MM.1S (cell line): ENCODE measurements at regions not wholly inside any gene's neighbourhood (a gene's known extent, or its start where the extent isn't known, plus 50 kb on each side); places are given as distances from the start of the nearest gene placed in this dataset.

ENCODE experiments used
- EZH2 ChIP-seq: fragments of 300-600 bp; sonication (generic); optimal IDR thresholded peaks from 2 replicates; pipeline ENCODE3; 2017; ENCODE audit warnings: low read depth, mild to moderate bottlenecking, antibody characterized with exemption, low read length, mixed read lengths
- TF ChIP-seq, protein P1 (sequence below): fragments of 300-600 bp; sonication (generic); IDR thresholded peaks from 2 replicates; pipeline ENCODE4 v1.5.1; 2016; ENCODE audit warnings: antibody characterized with exemption, low read length, mixed read lengths

DNA sequence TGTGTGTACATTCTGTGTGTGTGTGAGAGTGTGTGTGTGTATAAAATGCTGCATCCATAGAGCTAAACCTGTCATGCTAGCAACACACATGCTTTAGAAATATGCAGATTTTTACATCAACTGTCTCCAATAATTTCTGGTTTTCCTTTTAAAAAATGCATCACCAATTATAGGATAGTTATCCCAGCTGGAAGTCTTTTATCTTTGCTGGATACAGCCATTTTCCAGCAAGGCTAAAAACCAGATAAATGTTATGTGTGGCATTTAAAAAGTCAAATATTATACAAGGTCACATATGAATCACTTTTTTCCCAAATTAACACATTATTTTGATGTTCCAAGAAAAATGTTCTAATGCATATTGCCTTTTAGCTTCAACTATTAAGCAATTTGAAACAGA is 202.0 kb upstream of the IPO5 start:
- TF ChIP-seq, protein P1, sequence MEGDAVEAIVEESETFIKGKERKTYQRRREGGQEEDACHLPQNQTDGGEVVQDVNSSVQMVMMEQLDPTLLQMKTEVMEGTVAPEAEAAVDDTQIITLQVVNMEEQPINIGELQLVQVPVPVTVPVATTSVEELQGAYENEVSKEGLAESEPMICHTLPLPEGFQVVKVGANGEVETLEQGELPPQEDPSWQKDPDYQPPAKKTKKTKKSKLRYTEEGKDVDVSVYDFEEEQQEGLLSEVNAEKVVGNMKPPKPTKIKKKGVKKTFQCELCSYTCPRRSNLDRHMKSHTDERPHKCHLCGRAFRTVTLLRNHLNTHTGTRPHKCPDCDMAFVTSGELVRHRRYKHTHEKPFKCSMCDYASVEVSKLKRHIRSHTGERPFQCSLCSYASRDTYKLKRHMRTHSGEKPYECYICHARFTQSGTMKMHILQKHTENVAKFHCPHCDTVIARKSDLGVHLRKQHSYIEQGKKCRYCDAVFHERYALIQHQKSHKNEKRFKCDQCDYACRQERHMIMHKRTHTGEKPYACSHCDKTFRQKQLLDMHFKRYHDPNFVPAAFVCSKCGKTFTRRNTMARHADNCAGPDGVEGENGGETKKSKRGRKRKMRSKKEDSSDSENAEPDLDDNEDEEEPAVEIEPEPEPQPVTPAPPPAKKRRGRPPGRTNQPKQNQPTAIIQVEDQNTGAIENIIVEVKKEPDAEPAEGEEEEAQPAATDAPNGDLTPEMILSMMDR, result no peak
- TF ChIP-seq EZH2, result no peak
